Stimulated activated CD4-positive, alpha-beta T cell treated with anti-CD3 and anti-CD28 coated beads, Interleukin-4, amount 100 ng/mL, for 24 hours (primary cell): ENCODE measurements at regions not wholly inside any gene's neighbourhood (a gene's known extent, or its start where the extent isn't known, plus 50 kb on each side); places are given as distances from the start of the nearest gene placed in this dataset.
"Not testable (repeated sequence)": the region's sequence is repeated elsewhere in the genome, so short reads cannot be mapped to it uniquely, and the experiment has no call there.

Experiments
- DNase-seq: peaks from one replicate; pipeline ENCODE4 v3.0.0-alpha.2; 2020

- not testable (repeated sequence) for DNase-seq
These were observed 108.4 kb upstream of the SHISA3 start for GRCh38 chr4:42288876-42289275.

GRCh38 chr4:42292192-42292591, 105.1 kb upstream of the SHISA3 start:
- DNase-seq: not testable (repeated sequence)

- DNase-seq: no peak
These were observed 103.1 kb upstream of the SHISA3 start for GRCh38 chr4:42293967-42294813.

- DNase-seq: no peak
These were observed 101.1 kb upstream of the SHISA3 start for GRCh38 chr4:42296196-42296595.

- DNase-seq: no peak
These were observed 94.9 kb upstream of the SHISA3 start for GRCh38 chr4:42302348-42302747.

- DNase-seq: no peak
These were observed 90.8 kb upstream of the SHISA3 start for GRCh38 chr4:42306221-42307109.

GRCh38 chr4:42308247-42308646, 89.0 kb upstream of the SHISA3 start:
- DNase-seq: no peak

GRCh38 chr4:42309361-42310260, 87.7 kb upstream of the SHISA3 start:
- no peak for DNase-seq

GRCh38 chr4:42310358-42310757, 86.9 kb upstream of the SHISA3 start:
- DNase-seq: no peak

GRCh38 chr4:42310806-42311205, 86.5 kb upstream of the SHISA3 start:
- no peak for DNase-seq

- no peak for DNase-seq
These were observed 85.7 kb upstream of the SHISA3 start for GRCh38 chr4:42311591-42311990.

GRCh38 chr4:42313420-42313819, 83.9 kb upstream of the SHISA3 start:
- DNase-seq: not testable (repeated sequence)

- DNase-seq: no peak
These were observed 83.4 kb upstream of the SHISA3 start for GRCh38 chr4:42313872-42314271.

- no peak for DNase-seq
These were observed 82.1 kb upstream of the SHISA3 start for GRCh38 chr4:42315231-42315630.

GRCh38 chr4:42320822-42321388, 76.4 kb upstream of the SHISA3 start:
- DNase-seq: no peak

- DNase-seq: no peak
These were observed 71.2 kb upstream of the SHISA3 start for GRCh38 chr4:42326040-42326439.

GRCh38 chr4:42326524-42326923, 70.8 kb upstream of the SHISA3 start:
- DNase-seq: no peak

GRCh38 chr4:42327323-42327722, 70.0 kb upstream of the SHISA3 start:
- DNase-seq: no peak

GRCh38 chr4:42328978-42329377, 68.3 kb upstream of the SHISA3 start:
- no peak for DNase-seq

- no peak for DNase-seq
These were observed 67.9 kb upstream of the SHISA3 start for GRCh38 chr4:42329421-42329820.

GRCh38 chr4:42330002-42330592, 67.2 kb upstream of the SHISA3 start:
- DNase-seq: no peak

- no peak for DNase-seq
These were observed 66.2 kb upstream of the SHISA3 start for GRCh38 chr4:42331040-42331439.
